ENCODE measurements at regions not wholly inside any gene's neighbourhood (a gene's known extent, or its start where the extent isn't known, plus 50 kb on each side); places are given as distances from the start of the nearest gene placed in this dataset.

GRCh38 chr5:3190433-3190832 is 405.2 kb upstream of the IRX1 start:
- TF ChIP-seq CTCF (conservative IDR thresholded peaks at IDR 0.05; ENCODE audit: low read depth, low read length): no peak
- no peak overlapping the region for H3K4me3 ChIP-seq (ENCODE audit: low read depth, low read length)
- DNase-seq (ENCODE audit: low read depth): no peak

- TF ChIP-seq CTCF (conservative IDR thresholded peaks at IDR 0.05; ENCODE audit: low read depth, low read length): no peak
- H3K4me3 ChIP-seq (ENCODE audit: low read depth, low read length): no peak overlapping the region
- no peak for DNase-seq (ENCODE audit: low read depth)
Observed at GRCh38 chr5:3187771-3188425, 407.7 kb upstream of the IRX1 start.

GRCh38 chr5:3186736-3187405 is 408.8 kb upstream of the IRX1 start:
- no peak overlapping the region for H3K4me3 ChIP-seq (ENCODE audit: low read depth, low read length)
- no peak for TF ChIP-seq CTCF (conservative IDR thresholded peaks at IDR 0.05; ENCODE audit: low read depth, low read length)
- no peak for DNase-seq (ENCODE audit: low read depth)

GRCh38 chr5:3186156-3186555 is 409.5 kb upstream of the IRX1 start:
- H3K4me3 ChIP-seq (ENCODE audit: low read depth, low read length): no peak overlapping the region
- DNase-seq (ENCODE audit: low read depth): no peak
- no peak for TF ChIP-seq CTCF (conservative IDR thresholded peaks at IDR 0.05; ENCODE audit: low read depth, low read length)

GRCh38 chr5:3185488-3185887 is 410.1 kb upstream of the IRX1 start:
- no peak for DNase-seq (ENCODE audit: low read depth)

GRCh38 chr5:3182133-3182876 is 413.3 kb upstream of the IRX1 start:
- no peak for DNase-seq (ENCODE audit: low read depth)
- H3K4me3 ChIP-seq (ENCODE audit: low read depth, low read length): no peak overlapping the region
- TF ChIP-seq CTCF (conservative IDR thresholded peaks at IDR 0.05; ENCODE audit: low read depth, low read length): no peak

More at GRCh38 chr5:3185488-3185887, 410.1 kb upstream of the IRX1 start:
- H3K4me3 ChIP-seq (ENCODE audit: low read depth, low read length): no peak overlapping the region
- no peak for TF ChIP-seq CTCF (conservative IDR thresholded peaks at IDR 0.05; ENCODE audit: low read depth, low read length)
